ENCODE measurements at regions not wholly inside any gene's neighbourhood (a gene's known extent, or its start where the extent isn't known, plus 50 kb on each side); places are given as distances from the start of the nearest gene placed in this dataset.

DNA sequence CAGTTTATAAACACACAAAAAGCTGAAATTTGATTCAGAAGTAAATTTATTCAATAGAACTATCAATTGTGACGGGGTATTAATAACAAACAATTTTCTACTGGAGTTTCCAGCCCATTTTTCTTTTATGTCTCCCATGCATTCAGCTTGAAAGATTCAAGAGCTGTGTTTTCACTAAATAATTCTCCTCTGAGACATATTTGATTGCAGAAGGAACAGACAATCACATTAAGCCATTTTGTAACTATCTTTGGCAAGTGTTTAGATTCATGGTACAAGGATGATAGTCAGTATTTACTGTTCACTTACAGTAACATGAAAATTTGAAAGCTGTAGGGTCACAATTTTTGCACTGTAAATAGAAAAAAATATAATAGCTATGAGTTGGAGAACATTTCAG lies 198.4 kb upstream of the TACR3 start:
- TF ChIP-seq CTCF (conservative IDR thresholded peaks at IDR 0.05 in 1 of 2, IDR thresholded peaks at IDR 0.05 in 1 of 2; ENCODE audit: low read depth in 1 of 2, low read length in 2 of 2) = no peak
- no peak for TF ChIP-seq EZH2 (IDR thresholded peaks at IDR 0.05; ENCODE audit: low read length, missing control alignments)
